ENCODE measurements at regions not wholly inside any gene's neighbourhood (a gene's known extent, or its start where the extent isn't known, plus 50 kb on each side); places are given as distances from the start of the nearest gene placed in this dataset.

DNA sequence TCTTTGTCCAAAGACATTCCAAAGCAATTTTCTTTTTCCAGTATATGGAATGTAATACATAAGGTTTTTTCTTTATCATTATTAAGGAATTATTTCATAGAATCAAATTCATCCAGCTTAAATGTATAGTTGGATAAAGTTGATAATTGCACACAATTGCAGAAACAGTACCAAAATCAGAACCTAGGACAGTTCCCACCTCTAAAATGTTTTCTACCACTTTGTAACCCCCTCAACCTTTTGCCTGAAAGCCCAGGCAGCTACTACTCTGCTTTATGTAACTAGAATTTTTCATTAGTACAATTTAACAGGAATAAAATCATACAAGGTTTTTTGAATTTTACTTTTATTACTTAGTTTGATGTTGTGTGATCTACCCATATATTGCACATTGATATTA is 98.0 kb downstream of the PRR20E start:
- TF ChIP-seq CTCF (IDR thresholded peaks at IDR 0.05 in 8 of 11, conservative IDR thresholded peaks at IDR 0.05 in 3 of 11) (no peak), POLR2A (IDR thresholded peaks at IDR 0.05) (no peak), POLR2AphosphoS5 (IDR thresholded peaks at IDR 0.05) (no peak)

Data from spleen (tissue), 7 donors.